Fibroblast of upper back skin (primary cell): ENCODE measurements at regions not wholly inside any gene's neighbourhood (a gene's known extent, or its start where the extent isn't known, plus 50 kb on each side); places are given as distances from the start of the nearest gene placed in this dataset.

Experiments
- DNase-seq: peaks from one replicate; pipeline ENCODE4 v3.0.0-alpha.2; 2013

DNA sequence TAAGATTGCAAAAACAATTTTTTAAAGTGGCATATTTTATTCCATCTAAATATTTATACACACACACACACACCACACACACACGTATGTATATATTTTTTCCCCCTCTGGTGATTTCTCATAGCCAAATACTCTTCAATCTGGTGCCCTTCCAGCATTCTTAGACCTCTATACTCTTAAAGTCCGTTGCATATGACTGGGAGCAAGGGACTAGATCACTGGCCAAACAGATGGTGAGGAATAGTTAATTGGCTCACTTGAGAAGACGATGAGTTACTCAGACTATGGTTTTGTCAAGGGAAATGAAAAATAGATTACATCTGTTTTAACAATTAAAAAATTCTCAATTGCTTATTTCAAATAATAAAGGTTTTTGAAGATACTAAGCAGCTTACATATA is 512.5 kb upstream of the LRRTM4 start:
- no peak for DNase-seq

DNA sequence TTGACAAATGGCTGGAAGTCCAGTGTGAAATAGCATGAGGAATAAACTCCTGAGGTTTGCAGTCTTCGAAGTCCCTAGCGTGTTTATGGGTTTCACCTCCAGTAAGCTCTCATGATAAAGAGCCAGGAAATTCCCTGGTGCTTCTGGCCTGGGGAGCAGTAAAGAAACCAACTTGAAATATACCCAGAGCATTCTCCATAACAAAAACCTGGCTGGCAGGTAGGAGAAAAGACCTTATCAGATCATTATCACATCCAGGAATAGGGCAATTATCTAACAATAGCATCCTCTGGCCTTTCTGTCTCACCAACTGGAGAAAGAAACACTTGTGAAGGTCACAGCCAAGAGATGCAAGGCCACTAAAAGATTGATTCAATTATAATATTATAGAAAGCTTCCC is 513.6 kb upstream of the LRRTM4 start:
- no peak for DNase-seq

DNA sequence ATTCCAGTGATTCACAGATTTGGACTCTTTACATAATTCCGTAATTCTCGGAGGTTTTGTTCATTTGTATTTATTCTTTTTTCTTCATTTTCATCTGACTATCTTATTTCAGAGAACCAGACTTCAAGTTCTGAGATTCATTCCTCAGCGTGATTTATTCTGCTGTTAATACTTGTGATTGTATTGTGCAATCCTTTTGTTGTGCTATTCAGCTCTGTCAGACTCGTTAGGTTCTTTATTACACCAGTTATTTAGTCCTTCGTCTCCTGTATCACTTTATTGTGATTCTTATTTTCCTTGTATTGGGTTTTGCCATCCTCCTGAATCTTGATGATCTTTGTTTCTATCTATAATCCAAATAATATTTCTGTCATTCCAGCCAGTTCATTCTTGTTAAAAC is 529.3 kb upstream of the LRRTM4 start:
- DNase-seq: no peak

DNA sequence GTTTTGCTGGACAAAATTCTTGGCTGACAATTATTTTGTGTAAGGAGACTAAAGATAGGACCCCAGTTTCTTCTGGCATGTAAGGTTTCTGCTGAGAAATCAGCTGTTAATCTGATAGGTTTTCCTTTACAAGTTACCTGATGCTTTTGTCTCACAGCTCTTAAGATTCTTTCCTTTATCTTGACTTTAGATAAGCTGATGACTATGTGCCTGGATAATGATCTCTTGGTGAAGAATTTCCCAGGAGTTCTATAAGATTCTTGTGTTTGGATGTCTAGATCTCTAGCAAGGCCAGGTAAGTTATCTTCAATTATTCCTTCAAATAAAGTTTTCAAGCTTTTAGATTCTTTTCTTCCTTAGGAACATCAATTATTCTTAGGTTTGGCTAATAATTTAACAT is 534.8 kb upstream of the LRRTM4 start:
- no peak for DNase-seq

DNA sequence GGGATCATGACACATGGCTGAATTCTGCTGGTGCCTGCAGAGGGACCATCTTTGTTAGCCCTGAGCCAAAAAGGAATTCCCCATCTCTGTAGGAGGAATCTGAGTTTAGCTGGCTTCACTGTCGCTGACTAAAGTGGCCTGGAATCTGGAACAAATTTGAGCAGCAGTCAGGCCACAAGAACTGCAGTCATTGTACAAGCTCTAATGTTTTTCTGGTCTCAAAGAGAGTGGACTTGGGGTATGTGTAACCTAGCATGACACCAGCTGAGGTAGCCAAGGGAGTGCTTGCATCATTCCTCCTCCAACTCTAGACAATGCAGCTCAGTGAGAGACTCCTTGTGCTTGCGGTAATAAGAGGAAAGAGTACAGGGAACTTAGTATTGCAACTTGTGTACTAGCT is 539.1 kb upstream of the LRRTM4 start:
- no peak for DNase-seq

DNA sequence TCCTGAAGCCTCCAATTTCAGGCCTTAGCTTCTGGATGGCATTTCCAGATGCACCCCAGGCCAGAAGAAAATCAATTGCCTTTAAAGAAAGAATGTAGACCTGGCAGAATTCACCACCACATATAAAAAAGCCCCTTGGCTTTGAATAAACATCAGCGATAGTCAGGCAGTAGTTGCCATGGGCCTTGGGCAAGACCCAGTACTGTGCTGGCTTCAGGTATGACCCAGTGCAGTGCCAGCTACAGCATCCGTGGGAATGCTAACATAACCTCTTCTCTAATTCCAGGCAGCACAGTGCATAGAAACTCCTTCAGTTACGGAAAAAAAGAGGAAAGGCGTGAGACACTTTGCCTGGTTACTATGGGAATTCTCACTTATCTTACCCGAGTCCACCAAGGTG is 539.6 kb upstream of the LRRTM4 start:
- DNase-seq: no peak

DNA sequence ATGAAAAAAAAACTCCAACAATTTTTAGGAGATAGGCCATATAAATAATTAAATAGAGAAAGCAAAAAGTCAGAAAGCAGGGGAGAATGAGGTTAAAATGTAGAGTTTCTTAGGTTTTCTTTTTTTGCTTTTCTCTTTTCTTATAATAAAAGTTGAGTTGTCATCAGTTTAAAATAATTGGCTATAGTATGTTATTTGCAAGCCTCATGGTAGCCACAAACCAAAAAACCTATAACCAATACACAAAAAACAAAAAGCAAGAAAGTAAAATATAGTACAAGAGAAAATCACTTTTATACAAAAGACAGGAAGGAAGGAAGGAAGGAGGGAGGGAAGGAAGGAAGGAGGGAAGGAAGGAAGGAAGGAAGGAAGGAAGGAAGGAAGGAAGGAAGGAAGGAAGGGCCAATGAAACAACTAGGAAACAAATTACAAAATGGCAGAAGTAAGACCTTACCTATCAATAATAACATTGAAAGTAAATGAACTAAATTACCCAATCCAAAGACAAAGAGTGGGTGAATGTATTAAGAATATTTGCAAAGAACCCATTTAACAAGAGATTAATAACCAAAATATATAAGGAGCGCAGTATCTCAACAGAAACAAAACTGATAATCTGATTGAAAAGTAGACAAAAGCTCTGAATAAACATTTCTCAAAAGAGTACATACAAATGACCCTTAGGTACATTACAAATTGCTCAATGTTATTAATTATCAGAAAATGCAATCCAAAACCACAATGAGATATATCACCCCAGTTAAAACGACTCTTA is 541.3 kb upstream of the LRRTM4 start:
- DNase-seq: no peak

DNA sequence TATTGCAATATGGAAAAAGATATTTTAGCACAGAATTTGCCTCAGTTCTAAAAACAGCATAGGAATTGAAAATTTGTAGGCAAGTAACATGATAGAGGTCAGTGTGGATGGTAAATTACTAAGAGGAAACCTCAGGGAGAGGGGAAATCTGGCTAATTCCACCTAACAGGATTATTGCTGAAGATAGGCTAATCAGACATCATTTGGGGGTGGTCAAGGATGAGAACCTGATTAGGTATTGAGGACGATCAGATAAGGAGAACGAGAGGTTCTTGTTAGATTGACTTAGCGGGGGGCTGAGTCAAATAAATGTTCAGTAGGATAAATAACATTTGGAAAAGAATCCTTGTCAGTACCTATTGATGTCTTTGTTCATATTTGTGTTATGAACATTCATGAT is 543.2 kb upstream of the LRRTM4 start:
- no peak for DNase-seq

DNA sequence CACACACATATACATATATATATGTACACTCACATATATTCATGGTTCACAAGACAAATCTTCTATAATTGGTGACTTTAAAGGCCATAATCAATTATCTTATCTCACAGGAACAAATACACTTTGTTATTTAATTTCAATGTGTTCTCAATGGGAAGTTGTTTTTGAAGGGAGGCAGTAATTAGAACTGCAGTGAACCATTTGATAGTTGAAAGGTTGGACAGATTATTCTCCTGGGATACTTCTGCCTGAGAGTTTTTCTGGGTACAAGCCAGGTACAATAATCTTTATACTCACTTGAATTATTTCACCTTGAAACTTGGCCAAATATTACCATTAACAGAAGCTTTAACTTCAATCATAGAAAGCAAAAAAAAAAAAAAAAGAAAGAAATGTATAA is 546.6 kb upstream of the LRRTM4 start:
- DNase-seq: no peak

DNA sequence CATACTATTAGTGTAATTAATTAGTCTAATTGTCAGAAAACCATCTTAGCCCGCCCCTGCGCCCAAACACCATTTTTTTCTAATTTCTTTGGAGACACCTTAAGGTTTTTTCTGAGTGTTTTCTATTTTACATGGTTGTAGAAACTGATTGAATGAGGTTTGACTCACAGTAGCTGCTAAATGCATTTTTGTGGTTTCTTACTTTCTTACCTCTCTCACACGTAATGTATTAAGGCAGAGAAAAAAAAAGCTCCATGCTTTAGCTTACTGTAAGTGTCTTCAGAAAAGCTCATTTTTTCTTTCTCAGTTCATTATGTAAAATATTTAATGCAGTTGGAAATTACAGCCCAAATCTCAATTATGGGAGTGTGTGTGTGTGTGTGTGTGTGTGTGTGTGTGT is 548.5 kb upstream of the LRRTM4 start:
- no peak for DNase-seq

DNA sequence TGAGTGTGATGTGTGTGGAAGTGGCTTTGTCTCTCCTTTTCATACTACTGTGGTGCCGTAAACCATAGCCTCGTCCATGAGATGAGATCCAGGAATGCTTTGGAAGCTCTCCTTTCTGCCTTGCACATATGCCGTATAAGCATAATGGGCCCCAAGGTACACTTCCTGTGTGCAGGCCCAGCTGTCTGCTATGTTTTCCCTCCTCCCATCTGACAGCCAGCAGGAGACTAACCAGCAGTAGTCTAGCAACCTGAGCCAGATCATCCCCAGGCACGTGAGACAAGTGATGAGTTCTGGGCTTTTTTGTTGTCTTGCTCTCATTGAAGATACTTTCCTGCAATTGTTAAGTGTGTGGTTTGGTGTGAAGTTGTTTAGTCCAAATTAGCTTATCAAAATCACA is 555.5 kb upstream of the LRRTM4 start:
- no peak for DNase-seq

DNA sequence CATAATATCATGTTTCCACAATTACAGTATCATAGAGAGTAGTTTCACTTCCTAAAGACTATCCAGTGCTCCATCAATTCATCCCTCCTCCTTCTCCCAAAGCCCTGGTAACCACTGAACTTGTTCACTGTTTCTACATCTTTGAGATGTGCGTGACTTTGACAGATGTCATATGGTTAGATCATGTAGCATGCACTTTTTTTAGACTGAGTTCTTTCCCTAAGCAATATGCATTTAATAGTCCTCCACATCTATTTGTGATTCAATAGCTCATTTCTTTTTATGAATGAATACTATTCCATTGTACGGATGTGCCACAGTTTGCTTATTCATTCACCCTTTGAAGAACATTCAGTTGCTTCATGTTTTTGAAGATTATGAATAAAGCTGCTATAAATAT is 560.4 kb upstream of the LRRTM4 start:
- DNase-seq: no peak

DNA sequence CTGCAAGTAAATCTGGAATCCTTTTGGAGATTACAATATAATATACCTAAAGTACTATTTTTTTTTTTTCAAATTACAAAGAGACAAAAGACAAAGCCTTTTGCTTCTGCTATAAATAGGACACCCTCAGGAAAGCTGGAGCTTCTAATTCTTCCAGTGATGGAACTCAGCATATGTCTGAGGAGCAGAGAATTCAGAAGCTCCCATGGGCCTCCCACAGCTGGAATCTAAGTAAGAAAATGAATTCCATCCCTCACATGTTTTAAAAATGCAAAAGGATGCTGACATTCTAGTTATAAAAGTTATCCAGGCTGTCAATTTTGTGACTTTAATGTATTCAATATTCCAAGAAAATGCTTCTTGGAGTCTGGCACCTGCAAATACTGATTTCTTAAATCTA is 571.3 kb upstream of the LRRTM4 start:
- no peak for DNase-seq

DNA sequence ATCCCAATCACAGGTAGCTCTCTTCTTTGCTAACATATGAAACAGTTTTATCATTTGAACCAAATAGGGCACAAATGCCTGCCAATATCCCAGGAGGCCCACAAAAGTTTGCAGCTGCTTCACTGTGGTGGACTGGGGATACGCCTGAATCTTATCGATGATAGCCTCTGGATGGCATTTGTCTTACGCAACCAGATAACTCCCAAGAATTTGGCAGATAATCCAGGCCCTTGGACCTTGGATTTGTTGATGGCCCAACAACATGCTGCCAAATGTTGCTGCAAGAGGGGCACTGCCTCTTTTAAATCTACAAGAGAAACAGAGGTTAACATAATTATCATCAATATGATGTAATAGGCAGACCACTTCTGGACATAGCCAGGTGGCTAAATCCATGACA is 587.1 kb upstream of the LRRTM4 start:
- no peak for DNase-seq

DNA sequence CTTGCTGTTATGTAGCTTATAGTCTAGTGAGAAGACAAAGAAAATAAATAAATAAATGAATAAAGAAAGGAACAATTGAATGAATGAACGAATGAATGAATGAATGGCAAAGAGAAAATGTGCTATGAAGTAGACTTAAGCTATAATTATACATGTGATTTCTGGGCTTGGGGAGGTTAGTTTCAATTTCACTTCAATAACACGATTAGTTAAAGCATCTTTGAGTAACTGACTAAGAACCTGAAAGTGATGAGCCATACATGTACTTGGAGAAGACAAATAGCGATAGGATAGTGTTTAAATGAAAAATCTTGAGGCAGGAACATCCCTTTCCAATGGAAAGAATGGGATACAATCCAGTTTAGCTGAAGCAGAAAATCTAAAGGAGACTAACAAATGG is 593.1 kb upstream of the LRRTM4 start:
- DNase-seq: no peak

DNA sequence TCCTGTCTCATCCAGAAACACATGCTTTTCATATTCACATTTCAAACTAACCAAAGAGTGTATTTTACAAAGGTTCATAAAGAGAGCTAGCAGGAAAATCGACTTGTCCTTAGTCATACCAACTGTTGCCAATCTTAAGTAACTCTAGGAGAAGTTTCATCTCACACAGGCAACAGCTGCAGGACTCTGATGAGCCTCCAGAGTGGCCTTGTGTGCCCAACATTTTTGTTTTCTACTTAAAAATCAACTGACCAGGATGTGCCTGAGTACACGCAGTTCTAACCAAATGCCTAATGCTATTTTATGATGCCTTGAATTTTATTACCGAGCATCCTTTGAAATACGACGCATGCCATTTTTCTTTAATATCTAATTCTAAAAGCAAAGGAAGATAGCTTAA is 595.9 kb upstream of the LRRTM4 start:
- no peak for DNase-seq

DNA sequence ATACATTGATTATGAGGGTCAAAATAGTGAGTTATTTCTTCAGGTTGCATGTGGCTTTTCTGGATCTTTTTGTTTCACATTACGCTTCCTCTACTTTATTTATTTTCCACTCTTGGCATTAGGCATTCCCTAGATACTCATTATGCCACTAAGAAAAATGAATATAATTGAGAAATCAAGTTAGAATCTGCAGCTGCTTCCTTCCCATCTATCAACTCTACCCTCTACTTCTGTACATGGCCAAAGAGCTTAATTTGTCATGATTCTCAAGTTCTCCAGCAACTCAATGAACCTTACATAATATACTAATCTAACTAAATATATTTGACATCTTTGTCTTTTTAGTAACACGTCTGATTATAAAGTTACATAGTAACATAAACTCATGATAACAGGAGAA is 598.1 kb upstream of the LRRTM4 start:
- DNase-seq: no peak

DNA sequence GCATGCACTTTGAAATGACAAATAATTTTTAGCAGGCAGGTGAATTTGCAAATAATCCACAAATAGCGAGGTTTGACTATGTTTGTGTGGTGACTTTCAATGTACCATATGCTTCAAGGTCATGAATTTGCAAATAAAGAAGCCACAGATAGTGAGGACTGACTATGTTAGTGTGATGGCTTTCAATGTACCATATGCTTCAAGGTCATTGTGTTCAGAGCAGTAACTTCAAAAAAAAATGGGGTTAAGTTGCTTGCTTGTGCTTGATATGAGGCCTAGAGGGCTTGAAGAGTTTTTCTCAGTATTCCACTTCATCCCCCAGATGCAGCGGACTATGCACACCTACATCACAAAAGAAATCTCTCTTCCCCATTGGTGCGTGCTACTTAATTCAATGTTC is 602.9 kb upstream of the LRRTM4 start:
- no peak for DNase-seq

DNA sequence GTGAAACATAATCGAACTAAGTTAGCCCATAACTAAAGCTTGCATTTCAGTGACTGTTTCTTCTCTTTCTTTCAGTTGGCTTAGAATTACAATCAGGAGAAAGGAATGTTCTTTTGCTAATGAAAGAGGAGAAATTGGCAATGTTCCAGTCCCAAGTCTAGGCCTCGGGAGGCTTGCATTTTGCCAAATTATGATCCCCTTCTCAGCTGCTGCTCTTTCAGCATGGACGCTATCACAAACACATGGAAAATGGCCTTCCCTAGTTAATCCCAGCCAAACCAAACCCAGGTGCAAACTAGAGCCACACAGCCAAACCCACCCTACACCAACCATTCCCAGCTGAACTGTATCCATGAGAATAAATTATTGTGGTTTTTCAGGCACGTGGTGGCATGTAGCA is 605.2 kb upstream of the LRRTM4 start:
- DNase-seq: no peak

DNA sequence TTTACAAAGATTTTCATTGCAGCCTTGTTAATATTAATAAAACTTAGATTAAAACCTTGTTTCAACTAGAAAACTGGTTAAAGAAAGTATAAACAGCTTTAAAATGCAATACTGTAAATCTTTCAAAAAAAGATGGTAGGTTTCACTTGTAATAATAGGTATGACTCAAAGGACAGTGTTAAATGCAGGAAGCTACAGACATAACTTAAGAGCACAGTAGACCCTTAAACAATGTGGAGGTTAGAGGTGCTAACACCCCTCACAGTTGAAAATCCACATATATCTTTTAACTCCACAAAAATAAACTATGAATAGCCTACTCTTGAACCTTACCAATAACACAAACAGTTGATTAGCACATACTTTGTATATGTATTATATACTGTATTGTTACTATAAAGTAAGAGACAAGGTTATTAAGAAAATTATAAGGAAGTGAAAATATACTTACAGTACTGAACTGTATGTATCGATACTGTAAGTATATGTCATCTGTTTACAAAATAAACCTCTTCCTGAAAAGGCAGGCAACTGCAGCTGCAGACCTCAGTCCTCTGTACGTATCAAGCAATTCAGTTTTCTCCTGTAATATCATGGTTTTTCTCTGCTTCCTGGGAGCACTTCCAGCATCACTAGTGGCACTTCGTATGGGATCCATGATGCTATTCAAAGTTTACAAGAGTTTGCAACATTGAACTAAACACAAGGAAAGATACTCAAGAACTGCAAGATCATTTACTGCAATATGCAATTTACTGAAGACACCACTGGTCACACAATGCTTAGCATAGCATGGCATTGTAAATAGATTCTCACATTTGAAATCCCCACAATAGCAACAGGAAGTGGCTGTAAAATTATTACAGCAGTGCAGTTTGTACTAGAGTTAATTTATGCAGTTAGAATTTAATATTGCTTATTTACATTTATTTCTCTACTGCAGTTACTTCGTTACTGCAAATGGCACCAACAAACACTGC is 610.5 kb upstream of the LRRTM4 start:
- DNase-seq: no peak

DNA sequence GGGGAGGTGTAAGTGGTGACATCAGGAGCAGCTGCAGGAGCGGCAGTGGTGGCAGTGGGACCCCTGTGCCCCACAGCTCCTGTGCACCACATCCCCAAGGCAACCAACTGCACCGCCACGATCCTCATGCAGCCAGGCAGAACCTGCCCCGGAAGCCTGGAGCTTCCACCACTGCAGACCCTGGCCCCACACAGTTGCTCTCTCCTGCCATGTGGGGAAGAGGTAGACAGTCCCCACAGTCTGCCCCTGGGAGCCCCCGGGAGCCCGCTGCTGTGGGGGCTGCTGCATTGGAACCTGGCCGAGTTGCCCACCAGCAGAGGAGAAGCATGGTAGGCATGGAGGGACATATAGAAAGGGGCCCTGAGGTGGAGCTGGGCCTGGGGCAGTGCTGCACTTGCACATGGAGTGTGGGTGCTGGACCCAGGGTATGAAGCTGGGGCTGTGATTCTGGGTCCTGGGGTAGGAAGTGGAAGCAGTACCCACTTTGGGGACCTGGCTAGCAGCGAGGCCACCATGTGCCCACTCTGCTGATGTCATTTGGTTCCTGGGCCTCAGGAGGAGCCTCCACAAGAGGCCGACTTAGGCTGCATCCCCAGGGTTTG is 623.3 kb upstream of the LRRTM4 start:
- no peak for DNase-seq

DNA sequence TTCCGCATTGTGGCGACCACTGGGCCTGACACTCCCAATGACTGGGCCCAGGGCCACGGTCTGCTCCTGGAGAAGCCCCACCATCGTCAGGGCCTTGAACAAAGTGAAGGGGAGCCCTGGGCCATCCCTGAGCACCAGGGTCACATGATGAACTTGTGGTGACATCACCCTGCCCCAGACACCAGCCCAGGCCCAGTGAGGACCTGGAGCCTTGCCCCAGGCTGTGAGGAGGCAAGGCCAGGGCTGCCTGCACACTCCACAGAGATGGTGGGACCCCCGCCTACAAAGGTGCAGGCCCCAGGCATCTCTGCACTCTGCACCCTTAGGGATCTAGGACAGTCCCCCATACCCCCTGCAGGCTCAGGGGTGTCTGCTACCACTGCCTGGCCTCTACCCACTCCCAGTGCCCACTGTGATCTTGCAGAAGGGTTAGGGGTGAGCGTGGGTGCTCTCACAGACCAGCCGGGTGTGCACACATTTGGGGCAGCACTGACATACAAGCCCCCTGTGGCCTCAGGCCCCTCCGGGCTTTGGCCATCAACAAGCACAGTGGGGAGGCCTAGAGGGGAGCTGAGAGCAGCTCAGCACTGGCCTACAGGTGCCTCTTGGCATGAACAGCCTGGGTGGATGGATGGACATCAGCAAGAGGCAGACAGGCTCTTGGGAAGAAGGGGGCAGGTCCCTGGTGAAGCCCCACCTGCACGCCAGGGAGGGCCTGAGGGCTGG is 624.0 kb upstream of the LRRTM4 start:
- DNase-seq: no peak

DNA sequence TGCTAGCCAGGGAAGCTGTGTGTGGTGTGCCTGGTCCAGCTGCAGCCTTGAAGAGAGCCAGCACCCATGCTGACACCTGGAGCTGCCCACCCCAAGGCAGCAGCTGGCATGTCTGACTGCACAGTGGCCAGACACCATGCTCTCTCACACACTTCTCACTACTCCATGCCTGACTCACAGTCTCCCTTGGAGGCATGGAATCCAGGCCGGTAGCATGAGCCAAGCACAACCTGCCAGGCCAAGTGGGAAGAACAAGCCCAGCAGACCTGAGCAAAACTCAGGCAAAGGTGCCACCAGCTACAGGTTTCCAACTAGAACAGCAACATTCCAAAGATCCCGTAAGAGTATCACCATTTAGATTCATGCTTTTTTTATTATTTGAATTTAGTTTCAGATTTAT is 625.3 kb upstream of the LRRTM4 start:
- no peak for DNase-seq
